GM18870 (cell line): ENCODE measurements at regions not wholly inside any gene's neighbourhood (a gene's known extent, or its start where the extent isn't known, plus 50 kb on each side); places are given as distances from the start of the nearest gene placed in this dataset.

Source experiments
- ATAC-seq: cut with Tn5 transposase; IDR thresholded peaks from one replicate; pipeline ENCODE4 v1.9.1; 2021; ENCODE audit warnings: moderate library complexity; ENCODE audit not compliant: unreplicated experiment

DNA sequence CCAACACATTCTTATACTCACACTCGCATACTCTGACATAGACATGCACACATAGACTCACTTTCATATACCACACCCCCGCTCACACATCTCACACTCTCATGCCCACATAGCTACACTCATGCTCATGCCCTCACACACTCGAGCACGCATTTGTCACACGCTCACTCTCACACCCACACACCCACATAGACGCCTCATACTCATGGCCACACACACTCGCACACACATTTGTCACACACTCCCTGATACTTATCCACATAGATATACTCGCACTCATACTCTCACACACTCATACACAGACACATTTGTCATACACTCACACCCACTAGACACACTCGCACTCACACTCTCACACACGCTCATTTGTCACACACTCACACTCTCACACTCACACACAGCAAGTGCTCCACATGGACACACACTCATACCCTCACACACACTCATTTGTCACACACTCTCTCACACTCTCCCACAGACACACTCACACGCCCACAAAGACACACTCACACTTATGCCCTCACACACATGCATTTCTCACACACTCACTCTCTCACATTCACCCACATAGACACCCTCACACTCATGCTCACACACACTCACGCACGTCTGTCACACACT, 50.9 kb downstream of the TNP1 start:
- no peak for ATAC-seq

DNA sequence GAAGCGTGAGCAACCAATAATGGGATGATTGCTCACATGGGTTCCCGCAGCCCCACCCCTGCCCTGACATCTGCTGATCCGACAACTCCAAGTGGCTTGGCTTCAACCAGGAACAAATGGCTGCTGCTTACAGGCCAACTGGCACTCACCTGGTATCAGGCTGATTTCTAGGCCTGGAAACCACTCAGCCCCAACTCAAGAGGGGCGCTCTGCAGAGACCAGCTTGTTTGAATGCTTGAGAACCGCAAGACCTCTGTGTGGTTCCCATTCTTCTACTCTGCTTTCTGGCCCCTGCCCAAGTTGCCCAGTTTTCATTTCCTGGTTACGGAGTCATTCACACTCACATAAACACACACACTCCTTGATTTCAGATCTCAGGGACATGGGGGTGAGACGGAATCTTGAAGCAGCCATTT, 52.0 kb downstream of the TNP1 start:
- ATAC-seq, result no peak

DNA sequence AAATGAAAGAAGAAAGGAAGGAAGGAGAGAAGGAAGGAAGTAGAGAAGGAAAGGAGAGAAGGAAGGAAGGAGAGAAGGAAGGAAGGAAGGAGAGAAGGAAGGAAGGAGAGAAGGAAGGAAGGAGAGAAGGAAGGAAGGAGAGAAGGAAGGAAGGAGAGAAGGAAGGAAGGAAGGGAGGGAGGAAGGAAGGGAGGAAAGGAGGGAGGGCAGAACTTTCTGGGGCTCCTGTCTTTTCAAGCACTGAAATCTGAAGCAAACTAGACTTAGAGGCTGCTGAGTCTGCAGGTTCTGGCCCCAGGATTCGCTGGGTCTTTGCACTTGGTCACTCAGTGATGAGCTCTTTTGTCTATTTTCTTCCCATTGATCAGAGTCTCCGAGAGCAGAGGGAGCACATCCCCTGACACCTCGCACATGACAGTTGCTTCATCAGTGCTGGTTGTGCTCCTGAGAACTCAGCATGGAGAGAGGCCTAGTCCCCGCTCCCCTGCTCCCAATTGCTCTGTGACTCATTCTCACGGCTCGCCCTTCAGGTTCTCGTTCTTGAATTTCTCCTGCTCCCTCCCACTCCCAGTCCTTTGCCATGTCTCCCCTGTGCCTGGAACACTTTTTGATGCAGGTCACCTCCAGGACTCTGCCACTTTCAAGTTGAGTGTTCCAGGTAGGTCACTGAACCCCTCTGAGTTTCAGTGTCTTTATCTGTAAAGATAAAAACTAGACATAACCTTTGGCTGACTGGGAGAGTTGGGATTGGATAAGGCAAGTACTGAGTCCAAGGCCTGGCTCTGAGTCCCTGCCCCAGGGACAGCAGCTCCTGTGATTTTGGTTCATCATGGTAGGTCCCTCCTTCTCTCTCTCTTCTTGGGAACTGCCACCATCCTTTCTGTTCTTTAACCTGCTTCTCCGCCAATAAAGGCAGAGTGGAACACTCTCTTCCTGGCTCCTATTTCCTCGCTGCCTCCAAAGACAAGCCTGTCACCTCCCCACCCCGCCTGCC, 55.2 kb downstream of the TNP1 start:
- ATAC-seq, result no peak

DNA sequence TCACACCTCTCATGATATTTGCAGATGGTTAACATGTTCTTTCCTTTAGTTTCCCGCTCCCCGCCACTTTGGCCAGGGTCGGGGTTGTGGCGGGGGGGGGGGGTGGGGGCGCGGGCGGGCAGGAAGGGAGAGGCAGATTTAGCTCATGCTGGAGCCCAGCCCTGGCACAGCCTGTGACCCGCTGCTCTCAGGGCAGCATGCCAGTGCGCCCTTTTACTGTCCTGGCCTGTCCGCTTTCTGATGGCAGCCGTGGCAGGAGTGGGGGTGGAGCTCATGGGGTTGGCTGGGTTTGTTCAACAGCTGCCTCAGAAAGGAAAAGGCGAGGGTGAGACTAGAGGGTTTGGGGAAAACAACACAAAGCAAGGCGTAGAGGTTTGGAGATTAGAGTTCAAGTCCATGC, 56.1 kb downstream of the TNP1 start:
- ATAC-seq, result no peak

DNA sequence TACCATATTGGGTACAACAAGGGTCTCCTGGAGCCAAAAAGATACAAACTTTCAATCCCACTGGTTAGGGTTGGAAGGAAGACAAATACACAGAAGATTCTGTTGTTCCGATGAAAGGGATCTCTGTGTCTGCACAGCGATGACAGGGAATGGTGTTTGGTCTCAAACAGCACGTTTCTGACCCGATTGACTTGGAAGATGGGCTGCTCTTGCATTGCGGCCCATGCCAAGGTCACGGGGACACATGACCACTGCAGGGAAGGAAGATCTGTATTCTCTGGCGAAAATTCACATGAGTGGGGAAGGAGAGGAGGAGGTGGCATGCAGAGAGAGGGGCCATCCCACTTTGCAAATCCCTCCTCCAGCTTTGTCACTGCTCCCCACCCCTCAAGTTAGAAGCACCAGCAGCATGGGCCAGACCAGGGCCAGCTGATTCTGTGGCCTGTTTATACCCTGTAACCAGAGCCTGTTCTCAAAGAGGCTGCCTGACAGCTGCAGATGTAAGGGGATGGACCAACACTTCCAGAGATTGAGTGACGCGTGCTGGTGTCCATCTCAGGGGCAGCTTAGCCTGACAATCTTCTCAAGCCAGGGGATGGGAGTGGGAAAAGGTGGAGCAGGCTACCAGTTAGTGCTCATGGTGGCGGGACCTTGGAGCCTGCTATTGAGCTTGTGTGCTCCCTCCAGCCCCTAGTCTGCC, 57.2 kb downstream of the TNP1 start:
- no peak for ATAC-seq

DNA sequence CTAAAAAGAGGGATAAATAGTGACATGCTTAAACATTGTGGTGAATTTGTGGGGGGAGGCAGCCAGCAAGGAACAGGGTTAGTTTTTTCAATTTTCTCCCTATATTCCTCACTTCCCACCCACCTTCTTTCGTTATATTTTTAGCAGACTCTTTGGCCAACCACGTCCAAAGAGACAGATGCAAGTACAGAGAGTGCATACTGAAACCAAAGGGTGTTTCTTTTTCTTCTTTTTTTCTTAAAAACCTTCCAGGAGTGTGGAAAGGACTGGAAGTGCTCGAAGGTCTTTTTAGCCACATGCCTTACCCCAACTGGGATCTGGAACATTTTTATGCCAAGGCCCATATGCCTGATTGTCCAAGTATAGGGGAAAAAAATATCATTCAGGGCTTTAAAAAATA, 59.0 kb downstream of the TNP1 start:
- ATAC-seq, result no peak

DNA sequence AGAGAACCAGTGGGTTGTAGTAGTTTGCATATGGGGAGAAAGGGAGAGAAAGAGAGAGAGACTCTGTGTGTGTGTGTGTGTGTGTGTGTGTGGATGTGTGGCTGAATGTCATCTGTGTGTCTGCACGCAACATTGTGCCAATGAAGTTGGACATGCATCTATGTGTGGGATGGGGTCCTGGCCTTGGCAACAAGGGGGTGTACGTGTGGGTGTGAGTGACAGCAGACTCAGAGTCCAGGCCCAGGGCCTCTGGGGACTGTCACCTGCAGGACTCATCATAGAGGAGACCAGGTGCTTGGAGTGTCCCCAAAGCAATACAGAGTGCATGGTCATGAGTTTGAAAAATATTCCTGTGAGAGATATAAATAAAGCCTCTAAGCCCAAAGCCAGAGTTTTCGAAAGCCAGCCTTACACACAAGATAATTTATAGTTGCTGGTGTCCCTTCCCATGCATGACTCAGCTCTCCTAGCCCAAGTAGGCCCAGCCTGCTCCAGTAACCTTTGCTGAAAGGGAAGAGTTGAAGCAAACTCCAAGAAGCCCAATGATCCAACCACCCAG, 59.9 kb downstream of the TNP1 start:
- no peak for ATAC-seq

DNA sequence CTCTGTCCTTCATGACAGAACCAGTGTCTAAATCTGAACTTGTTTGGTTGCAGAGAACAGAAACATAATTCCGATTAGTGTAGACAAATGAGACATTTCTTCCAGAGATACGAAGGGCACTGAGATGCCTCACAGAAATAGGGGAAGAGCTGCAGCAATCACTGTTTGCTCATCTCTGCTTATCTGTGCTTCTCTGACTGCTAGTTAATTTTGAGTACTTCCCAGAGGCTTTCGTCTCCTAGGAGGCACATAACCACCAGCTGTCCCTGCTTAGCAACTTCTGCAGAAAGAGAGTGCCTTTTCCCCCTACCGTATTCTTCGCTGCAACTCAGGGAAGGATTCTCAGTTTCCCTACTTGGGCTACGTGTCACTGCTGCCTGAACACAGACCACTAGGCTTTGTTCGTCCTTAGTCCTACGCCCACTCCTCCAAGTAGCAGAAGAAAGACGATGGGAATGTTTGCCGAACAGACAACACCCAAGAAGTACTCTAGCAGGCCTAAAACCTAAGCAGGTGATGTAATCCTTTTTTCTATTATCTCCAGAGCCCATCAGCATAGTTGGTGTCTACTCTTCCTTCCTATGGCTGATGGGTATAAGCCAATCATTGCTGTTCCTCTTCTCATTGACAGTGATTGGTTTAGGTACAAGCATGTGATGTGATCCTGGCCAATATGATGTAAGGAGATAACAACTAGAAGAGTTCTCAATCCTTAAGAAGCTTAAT, 63.6 kb downstream of the TNP1 start:
- no peak for ATAC-seq

DNA sequence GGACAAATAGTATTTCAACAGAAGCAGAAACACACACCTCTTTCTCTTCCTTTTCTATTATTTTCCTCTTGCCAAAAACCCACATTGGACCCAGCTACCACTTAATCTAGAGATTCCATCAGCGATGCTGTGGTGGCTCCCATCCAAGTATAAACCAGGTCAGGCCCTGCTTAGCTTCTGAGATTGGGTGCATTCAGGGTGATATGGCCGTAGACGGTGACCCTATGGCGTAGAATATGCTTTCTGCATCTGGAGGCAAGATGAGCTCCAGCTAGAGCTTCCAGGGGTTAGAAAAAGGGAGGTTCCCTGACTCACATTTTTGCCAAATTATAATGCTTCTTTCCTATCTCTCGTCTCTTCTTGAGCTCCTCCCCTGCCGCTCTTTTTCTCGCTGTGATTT, 66.5 kb downstream of the TNP1 start:
- no peak for ATAC-seq

DNA sequence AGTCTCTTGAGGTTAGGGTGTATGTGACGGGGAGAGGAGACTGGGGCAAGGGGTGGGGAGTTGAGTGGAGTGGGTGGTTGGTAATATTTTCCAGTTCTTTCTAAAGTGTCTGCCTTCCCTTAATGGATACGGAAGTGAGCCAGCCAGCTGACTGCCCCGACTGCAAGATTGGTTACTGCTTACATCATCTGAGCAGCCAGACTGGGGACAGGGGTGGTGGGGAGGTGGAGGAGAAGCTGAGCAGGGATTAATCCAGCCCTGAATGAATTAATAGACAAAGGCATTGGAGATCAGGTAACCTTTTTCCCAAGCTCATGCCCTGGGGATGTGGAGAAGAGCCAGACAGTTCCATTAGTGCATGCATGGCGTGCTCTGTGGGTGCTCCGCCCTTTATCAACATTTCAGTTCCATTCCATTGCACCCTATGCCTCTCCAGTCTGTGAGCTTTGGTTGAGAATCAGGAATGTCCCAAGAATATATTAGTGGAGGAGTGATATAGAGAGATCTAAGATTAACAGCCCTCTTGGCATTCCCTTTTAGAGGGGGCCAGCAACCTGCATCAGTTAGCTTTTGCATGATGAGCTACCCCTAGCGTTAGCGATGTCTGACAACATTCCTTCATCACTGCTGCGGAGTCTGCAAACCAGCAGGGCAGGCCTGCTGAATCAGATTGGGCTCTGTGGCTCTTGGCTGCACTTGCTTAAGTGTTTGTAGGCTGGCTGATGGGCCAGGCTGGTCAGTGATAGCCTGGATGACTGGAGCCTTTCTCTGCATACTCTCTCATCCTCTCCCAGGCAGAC, 67.4 kb downstream of the TNP1 start:
- ATAC-seq, result no peak

DNA sequence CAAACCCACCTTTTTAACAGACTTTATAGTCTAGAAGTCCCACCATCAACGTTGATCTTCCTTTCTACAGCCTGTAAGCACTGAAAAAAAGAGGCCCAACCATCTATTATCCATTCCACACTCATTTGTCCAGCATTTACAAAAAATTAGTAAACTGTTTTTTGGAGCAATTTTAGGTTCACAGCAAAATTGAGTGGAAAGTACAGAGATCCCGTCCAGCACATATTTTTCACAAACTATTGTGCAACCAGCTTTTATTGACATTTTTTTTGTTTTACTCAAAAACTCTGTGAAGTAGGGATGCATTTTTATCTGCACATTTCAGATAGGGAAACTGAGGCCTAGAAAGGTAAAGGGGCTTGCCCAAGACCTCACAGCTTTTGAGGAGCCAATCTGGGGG, 68.6 kb downstream of the TNP1 start:
- no peak for ATAC-seq

DNA sequence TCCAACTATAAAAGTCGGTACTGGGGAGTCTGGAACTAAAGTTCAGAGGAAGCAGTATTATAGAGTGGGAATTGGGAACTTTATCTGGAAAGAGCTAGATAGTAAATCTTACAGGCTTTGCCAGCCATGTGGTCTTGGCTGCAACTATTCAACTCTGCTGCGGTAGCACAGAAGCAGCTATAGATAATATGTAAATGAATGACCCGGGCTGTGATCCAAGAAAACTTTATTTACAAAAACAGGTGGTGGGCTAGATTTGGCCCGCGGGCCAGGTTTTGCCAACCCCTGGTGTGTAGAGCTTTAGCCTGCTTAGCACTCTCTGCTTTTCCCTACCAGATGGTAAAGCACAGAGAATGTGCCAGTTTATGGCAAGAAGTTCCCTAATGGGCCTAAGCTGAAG, 70.8 kb downstream of the TNP1 start:
- ATAC-seq, result no peak

DNA sequence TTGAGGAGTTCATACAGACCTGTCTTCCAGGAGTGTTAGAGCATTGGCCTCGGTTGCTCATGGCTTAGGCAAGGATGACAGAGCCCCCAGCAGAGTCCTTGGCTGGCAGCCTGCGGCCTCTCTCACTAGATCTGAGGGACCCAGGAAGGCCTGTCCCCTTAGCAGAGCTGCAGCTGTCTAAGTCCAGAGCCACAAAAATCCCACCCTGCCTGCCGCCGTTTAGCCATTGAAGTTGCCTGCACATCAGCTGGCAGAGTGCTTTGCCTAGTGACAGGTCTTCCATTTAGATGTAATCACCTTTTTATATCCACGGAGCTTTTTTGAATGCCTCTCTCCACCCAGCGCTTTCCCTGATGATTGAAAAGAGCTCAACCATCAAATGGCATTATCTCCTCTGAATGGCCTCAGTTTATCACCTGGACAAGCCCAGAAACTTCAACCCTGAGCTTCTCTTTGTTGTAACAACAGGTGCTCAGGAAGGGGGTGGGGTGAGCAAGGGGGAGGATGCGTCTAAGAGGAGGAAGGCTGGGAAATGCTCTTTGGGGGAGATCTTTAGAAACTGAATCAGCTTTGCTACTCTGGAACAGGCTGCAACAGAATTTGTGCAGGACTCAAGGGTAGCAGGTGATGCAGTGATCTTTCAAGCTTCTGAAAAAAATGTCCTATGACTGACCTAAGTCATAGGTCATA, 71.9 kb downstream of the TNP1 start:
- no peak for ATAC-seq

DNA sequence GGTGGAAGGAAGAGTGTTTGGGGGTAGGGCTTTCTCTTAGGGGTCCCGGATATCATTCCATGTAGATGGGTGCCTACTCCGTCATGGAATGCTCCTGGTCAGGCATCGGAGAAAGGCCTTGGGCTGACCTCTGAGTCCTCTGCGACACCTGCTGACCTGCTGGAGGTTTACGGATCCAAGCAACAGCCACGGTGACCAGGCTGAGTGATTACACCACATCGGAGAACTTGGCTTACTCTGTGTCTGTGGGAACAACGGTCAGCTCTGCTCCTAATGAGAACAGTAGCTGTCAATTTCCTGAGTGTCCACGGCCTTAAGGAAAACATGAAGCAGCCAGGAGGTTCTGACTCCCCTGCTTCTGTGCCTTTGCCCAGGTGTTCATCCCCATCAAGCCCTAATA, 73.2 kb downstream of the TNP1 start:
- no peak for ATAC-seq

DNA sequence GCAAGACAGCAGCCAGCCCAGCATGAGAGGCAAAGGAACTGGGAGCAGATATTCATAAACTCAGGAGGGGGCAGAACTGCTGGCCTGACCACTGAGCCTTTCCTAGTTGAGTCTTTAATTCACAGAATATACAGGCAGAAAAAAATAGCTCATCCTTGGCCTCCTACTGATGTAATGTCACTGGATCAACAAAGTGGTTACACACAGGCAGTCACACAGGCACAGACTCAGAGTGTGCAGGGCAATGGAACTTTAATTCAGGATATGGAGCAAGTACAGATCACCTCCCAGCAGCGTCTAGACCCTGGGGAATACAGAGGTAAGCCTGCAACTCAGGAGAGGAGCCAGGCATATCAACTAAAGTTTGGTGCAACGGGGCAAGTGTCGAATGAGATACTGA, 75.4 kb downstream of the TNP1 start:
- no peak for ATAC-seq

DNA sequence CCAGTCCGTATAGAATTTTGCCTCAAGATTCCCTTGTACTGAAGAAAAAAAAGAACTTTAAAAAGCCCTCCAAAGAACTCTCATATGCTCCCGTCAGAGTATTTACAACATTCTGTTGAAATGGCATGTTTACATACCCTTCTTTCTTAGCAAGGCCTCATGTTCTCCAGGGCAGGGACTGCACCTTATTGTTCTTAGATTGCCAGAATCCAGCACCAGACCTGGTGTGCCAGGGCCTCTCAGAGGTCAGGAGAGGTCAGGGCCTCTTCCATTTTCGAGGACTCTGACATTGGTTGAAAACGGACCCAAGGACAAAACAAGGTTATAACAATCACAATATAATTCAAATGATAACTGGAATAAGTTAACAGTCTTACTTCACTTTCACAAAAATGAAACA, 78.2 kb downstream of the TNP1 start:
- no peak for ATAC-seq

DNA sequence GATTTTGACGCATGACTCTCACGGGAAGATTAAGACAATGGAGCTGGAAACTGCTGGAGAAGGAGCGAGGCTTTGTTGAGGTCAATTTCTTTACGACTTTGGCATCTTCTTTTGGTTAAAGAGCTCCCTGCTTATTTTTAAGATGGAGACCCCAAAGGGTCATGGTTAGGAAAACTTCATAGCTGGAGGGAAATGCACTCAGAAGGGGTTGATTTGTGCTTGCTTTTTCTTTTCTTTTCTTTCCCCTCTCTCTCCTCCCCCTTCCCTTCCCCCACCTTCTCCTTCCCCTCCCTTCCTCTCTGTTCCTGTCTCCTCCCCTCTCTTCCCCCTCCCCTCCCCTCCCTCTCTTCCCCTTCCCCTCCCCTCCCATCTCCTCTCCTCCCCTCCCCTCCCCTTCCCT, 79.0 kb downstream of the TNP1 start:
- no peak for ATAC-seq

DNA sequence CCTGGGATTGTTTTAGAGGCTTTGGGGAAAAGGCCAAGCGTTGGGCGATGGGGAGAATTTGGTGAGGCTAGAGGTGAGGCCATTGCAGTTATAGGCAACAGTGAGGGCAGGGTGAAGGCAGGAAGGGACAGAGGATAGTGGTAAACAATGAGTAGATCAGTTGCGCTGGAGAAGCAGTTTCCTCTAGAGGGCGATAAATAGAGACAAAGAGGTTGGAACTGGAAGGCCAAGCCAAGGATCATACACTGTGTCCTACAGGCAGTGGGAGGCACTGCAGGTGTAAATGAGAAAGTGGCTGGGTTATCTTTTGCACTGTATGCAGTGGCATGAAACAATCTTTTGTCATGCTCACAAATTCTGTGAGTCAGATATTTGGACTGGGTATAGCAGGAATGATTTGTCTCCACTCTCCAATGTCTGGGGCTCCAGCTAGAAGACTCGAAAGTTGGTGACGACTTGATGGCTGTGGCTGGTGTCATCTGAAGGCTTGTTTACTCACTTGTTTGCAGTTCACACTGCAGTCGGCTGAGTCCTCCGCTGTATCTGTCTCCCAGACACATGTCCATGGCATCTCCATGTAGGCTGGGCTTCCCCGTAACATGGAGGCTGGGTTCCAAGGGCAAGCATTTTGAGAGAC, 82.1 kb downstream of the TNP1 start:
- peak; percentile 89 for ATAC-seq
